CD4-positive, alpha-beta T cell treated with Interleukin-15 for 4 hours (primary cell): ENCODE measurements at regions not wholly inside any gene's neighbourhood (a gene's known extent, or its start where the extent isn't known, plus 50 kb on each side); places are given as distances from the start of the nearest gene placed in this dataset.
"Not testable (repeated sequence)": the region's sequence is repeated elsewhere in the genome, so short reads cannot be mapped to it uniquely, and the experiment has no call there.

ENCODE experiments used
- DNase-seq: peaks from one replicate; pipeline ENCODE4 v3.0.0-alpha.2; 2020; ENCODE audit warnings: low spot score

DNA sequence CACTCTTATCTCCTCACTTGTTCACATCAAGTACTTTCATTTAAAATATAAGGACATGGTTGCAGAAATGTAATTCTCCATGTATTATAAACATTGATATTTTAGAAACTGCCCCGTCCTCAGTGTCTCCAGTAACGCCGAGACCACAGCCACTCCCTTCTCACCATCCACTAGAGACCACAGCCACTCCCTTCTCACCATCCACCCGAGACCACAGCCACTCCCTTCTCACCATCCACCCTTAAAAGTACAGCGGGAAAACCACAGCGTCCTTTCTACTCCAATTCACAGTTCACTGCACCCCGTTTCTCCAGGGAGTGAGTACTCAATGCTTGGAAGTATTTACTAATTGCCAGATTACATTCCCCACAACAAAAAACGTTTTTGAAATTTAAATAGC, 1452.2 kb upstream of the ACVR2A start:
- DNase-seq = no peak

- no peak for DNase-seq
Observed at GRCh38 chr2:146392186-146392585, 1452.6 kb upstream of the ACVR2A start.

DNA sequence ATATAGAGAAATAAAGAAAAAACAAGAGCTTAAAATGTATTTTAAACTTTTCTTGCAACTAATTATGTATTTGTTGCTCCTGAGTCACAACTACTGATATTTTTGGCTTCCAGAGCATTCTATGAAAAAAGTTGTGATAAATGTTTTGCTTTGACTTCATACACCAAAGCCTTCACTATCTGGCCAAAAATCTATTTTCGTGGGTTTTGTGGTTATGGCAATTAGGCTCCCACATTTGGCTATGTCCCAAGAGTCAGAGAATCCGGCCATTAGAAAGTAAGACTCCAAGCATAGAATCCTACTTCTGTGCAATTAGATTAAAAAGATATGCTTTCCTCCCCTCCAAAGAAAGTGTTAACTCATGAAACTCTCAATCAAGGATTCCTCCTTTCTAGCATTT, 1456.1 kb upstream of the ACVR2A start:
- DNase-seq = no peak

GRCh38 chr2:146386096-146386495, 1458.7 kb upstream of the ACVR2A start:
- DNase-seq = no peak

DNA sequence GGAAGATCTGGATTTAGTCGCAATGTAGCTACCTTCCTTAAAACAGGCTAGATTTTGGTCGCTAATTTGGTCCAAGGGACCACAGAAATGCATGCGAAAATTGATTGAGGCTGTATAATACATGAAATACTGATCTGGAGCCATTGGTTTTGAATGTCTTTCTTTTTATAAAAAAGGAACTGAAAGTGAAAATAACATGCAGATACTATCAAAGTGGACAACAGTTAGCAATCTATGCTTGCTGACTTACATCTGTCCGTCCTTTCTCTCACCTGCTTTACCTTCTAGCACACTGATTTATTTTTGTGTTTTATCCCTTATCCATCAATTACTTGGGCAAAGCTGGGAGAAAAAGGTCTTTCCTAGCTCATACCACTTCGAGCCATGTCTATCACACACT, 1459.8 kb upstream of the ACVR2A start:
- no peak for DNase-seq

DNA sequence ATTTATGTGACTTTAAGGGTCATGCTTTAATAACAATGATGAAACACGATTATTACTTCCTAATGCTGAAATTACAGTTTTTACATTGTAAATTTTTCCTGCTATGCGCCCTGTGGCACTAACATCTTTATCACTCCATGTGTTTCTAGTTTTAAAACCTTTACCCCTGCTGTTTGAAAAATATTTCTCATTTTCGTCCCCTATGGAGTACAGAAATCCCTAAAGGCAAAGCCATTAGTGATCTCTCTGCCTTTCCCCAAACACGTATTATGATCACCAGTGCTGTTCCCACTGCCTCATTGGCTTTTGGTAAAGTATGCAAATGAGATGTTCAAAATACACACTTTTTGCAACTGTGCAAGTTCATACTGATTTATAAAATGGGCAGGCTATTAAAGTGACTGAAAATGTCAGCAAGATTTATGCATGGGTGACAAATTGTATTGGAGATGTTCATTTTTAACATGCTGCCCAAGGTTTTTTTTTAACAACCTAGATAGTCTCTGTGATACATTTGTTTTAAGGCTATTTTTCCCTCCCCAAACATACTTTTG, 1468.2 kb upstream of the ACVR2A start:
- DNase-seq = no peak

GRCh38 chr2:146374505-146374904, 1470.3 kb upstream of the ACVR2A start:
- no peak for DNase-seq

GRCh38 chr2:146371364-146371763, 1473.5 kb upstream of the ACVR2A start:
- not testable (repeated sequence) for DNase-seq

DNA sequence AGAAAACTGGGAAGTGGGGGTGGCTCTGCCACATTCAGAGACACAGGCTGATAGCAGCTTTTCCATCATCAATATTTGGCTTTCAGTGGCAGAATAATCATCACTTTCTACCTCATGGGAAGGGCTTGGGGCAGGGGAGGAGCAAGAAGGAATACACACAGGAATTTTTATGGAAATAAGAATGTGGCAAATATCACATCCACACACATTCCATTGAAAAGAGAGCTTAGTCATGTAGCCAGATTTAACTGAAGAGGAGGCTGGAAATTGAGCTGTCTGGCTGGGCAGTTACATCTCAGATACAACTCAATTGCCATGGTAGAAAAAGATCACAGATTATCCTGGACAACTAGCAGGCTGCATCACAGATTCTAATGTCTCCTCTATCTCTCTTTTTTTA, 1474.0 kb upstream of the ACVR2A start:
- DNase-seq = no peak

DNA sequence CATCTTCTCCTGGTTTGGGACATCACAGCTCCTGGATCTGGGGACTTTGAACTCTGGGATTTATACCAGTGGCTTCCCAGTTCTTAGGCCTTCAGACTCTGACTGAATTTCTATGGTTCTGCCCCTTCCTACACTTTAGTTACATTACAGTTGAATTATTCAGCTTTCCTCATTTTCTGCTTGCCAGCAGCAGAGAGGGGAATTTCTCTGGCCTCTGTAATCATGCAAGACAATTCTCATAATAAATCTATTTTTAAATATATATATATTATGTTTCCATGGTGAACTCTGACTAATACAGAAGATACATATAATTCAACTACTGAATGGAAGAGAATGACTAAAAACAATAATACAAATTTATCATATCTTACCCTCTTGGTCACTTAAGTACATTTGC, 1478.6 kb upstream of the ACVR2A start:
- no peak for DNase-seq

- DNase-seq = no peak
Observed at GRCh38 chr2:146365041-146365440, 1479.8 kb upstream of the ACVR2A start.

DNA sequence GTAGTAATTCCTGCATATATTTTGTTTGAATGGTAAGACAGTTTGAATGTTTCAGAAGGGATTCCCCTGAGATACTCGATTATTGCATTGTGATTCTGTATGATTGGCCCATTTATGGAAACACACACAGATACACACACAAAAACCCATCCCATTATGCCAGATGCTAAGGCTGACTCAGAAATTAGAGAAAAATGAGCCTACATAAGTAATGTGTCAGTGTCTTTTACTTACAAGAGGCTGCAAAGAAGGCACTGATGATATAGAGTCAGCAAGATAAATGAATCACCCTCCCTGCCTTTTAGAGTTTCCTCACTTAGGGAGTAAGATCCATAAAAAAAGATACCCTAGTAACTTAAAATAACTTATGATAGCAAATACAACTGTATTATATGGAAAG, 1481.1 kb upstream of the ACVR2A start:
- no peak for DNase-seq

DNA sequence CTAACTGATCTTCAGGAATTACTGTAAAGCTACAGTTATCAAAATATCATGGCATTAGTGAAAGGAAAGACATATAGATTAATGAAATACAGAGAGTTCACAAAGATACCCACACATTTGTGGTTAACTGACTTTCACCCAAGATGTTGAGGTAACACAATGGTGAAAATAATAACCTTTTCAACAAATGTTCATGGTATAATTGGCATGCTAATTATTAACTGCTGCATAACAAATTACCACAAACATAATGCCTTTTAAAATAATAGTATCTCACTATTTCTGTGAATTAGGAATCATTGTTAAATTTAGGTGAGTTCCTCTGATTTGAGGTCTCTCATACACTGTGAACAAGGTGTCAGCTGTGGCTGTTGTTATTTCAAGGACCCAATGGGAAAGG, 1493.1 kb upstream of the ACVR2A start:
- no peak for DNase-seq

DNA sequence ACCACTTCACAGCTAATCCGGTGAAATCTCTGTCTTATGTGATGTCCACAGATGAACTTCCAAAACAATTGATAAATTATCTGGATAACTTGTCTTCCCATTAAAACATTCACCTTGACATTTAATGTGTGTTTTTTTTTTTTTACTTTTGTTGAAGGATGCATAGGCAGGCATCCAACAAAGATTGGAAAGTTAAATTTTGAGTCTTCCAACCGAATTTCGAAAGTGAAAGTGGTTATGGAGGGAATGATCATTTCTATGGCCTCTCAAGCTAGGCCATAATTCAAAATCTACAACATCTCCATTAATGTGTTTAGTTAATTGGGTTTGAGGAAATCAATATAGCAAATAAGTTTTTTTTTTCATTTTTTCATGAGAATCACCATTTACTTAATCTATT, 1495.5 kb upstream of the ACVR2A start:
- no peak for DNase-seq

DNA sequence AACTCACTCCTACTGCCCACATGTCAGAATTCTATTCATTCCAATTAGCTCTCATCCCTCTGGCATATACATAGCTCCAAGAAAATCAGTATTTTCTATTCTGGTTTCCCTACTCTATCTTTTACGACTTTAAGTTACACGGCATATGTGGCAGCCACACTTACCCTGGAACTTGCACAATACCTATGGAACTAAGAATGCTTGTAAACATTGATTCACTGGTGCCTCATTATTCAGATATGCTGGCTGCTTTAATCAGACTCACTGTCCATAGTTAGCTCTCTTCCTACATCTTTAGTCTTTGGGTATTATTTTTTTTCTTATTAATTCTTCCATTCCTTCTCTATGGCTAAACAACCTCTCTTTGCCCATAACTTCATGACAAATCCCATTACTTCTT, 1519.9 kb upstream of the ACVR2A start:
- DNase-seq = no peak

DNA sequence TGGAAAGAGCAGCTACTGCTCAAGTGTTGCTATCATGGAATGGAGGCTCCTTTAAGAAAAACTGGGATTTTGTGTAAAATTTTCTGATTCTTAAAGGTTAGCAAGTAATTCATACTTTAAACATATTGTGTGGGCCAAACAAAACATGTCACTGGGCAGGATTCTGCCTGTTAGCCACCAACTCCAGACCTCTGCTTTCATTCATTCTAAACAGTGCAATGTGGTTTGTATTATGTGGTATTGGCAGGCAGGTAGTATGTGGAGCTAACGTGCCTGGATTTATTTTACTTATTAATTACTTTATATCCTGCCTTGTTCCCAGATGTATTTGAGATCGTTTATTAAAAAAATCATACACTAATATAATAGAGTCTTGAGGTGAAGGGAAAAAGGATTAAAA, 1521.3 kb upstream of the ACVR2A start:
- no peak for DNase-seq

DNA sequence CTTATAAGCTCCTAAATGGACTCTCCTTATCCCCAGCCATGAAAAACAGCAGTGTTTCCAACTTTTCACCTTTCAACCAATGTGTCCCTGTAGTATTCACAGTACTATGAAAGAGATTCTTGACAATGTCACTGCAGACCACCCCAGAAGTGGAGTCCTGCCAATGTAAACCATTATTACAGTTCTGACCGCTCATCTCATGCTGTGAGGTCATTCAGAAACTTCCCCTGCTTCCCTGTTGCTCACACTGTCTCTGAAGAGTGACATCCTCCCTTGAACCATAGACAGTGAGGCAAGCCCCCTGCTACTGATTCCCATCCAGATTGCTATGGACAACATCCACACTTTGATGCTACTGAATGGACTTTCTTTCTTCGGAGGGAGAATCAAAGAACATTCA, 1523.7 kb upstream of the ACVR2A start:
- DNase-seq = no peak

GRCh38 chr2:146317959-146318358, 1526.9 kb upstream of the ACVR2A start:
- no peak for DNase-seq

DNA sequence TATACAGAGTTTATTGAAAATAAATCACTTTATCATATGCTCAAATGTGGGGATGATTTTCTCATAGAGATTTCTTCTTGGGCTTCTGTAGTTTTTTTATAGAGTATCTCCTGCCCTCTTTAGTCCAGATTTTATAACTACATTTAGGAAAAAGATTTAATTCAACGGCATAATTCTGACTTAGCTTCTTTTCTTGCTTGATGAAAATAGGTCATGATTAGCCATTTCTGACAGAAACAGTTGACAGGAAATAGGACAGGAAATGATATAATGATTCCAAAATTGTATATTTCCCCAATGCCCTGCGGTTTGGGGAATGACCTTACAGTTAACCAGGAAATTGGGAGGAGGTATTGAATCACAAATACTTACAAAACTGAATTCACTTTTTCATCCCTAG, 1531.9 kb upstream of the ACVR2A start:
- no peak for DNase-seq

DNA sequence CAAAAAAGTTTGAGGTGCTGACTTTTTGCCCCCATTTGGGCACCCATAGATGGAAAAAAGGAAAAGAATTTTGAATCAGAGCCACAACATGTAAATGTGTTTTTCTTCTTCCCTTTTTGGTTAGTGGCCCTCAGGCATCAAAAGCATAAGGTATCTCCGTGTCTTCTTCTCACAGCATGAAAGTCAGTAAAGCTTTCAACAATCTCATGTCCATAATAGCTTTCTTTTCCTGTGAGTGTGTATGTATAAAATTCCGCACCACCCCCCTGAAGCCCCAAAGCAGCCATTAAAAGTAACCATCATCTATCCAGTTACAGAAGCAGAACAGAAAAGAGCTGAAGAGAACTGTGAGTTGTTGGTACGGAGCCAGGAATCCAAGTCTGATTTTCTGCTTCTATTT, 1539.7 kb upstream of the ACVR2A start:
- DNase-seq = no peak

- no peak for DNase-seq
Observed at GRCh38 chr2:146301287-146301686, 1543.5 kb upstream of the ACVR2A start.

DNA sequence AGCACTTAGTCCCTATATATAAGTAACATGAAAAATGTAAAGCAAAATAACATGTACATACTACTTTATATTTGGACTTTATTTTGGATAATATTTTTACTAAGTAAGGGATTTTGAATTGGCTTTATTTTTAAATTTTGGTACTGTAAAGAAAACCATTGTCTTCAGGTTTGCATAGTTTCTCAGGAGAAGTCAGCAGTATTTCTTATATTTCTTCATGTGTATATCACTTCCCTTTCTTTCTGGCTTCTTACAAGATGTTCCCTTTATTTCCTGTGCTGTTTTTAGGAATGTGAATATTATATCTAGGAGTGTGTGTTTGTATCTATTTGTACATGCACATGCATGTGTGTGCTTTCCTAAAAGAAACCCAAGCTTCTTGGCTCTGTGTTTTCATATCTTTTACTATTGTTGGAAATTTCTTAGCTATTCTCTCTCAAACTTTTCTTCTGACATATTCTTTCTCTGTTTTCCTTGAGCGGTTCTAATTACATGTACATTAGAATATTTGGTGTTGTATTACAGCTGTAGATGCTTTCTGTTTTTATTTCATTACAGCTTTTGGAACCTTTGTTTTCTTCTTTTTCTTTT, 1549.7 kb upstream of the ACVR2A start:
- no peak for DNase-seq

DNA sequence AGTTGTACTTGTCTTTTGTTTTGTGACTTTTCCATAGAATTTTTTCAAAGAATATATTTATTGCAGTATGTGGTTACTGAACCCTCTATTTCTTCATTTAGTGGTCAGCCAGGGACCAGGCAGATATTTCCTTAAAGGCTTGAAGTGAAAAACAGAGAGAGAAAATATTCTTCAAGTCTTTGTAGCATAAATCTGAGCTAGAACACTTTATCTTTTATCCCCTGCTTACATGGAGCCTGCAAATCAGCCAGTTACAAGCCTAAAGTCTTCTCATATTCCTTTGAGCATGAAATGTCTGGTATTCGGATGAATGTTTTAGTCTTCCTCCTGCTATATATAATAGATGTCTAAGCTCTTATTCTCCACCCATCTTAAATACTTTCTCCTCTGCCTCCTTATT, 1557.5 kb upstream of the ACVR2A start:
- no peak for DNase-seq

DNA sequence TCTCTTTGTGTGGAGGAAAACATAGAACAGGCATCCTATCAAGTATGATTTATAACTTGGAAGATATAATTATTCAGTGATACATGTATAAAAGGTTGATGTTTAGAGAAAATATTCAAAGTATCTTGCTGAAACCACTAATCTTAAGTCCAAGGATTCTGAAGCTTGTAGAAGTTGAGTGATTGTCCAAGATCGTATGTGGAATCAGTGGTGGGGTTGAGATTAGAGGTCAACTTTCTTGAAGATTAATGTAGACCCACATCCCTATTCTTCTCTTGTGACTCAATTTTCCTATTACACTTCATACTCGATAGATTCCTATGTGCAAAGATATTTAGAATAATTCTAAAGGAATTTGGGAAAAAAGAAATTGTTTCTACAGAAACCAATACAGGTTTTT, 1565.9 kb upstream of the ACVR2A start:
- no peak for DNase-seq
